MM.1S (cell line): ENCODE measurements at regions not wholly inside any gene's neighbourhood (a gene's known extent, or its start where the extent isn't known, plus 50 kb on each side); places are given as distances from the start of the nearest gene placed in this dataset.

Experiments
- DNase-seq: peaks from one replicate; pipeline ENCODE4 v3.0.0-alpha.2; 2015
- H2AFZ ChIP-seq: fragments of 300-600 bp; sonication (generic); 2 replicates; pipeline ENCODE4 v1.6.0; 2016; ENCODE audit warnings: antibody characterized with exemption, low read length
- H3F3A ChIP-seq: fragments of 300-600 bp; sonication (generic); 2 replicates; pipeline ENCODE4 v1.6.1; 2016; ENCODE audit warnings: mild to moderate bottlenecking, antibody characterized with exemption, low read length, moderate library complexity, mixed read lengths; ENCODE audit not compliant: insufficient read depth
- H3K27ac ChIP-seq: fragments of 300-600 bp; sonication (generic); 2 replicates; pipeline ENCODE4 v1.5.1; 2016; ENCODE audit warnings: mild to moderate bottlenecking, low read length
- H3K27me3 ChIP-seq: fragments of 300-600 bp; sonication (generic); replicated peaks from 2 replicates; pipeline ENCODE4 v1.6.0; 2016; ENCODE audit warnings: low read length; ENCODE audit not compliant: insufficient read depth
- H3K36me3 ChIP-seq: fragments of 300-600 bp; sonication (generic); replicated peaks from 2 replicates; pipeline ENCODE4 v1.6.1; 2016; ENCODE audit warnings: mild to moderate bottlenecking, low read length, mixed read lengths; ENCODE audit not compliant: insufficient read depth
- H3K4me1 ChIP-seq: fragments of 300-600 bp; sonication (generic); 2 replicates; pipeline ENCODE4 v1.6.1; 2016; ENCODE audit warnings: low read length, mixed read lengths
- H3K4me2 ChIP-seq: fragments of 300-600 bp; sonication (generic); 2 replicates; pipeline ENCODE4 v1.6.0; 2016; ENCODE audit warnings: low read depth, low read length
- H3K4me3 ChIP-seq: fragments of 300-600 bp; sonication (generic); 2 replicates; pipeline ENCODE4 v1.5.1; 2016; ENCODE audit warnings: low read length, mixed read lengths
- H3K79me2 ChIP-seq: fragments of 300-600 bp; sonication (generic); 2 replicates; pipeline ENCODE4 v1.6.1; 2016; ENCODE audit warnings: mixed run types, low read length, mixed read lengths
- H3K9ac ChIP-seq: fragments of 300-600 bp; sonication (generic); 2 replicates; pipeline ENCODE4 v1.6.1; 2016; ENCODE audit warnings: low read length, mixed read lengths
- H3K9me2 ChIP-seq: fragments of 300-600 bp; sonication (generic); replicated peaks from 2 replicates; pipeline ENCODE4 v1.6.1; 2016; ENCODE audit warnings: mild to moderate bottlenecking, low read length, mixed read lengths; ENCODE audit not compliant: insufficient read depth
- H3K9me3 ChIP-seq: fragments of 300-600 bp; sonication (generic); replicated peaks from 2 replicates; pipeline ENCODE4 v1.6.1; 2016; ENCODE audit warnings: mild to moderate bottlenecking, low read length, mixed read lengths; ENCODE audit not compliant: insufficient read depth
- H4K20me1 ChIP-seq: fragments of 300-600 bp; sonication (generic); 2 replicates; pipeline ENCODE4 v1.6.1; 2016; ENCODE audit warnings: mild to moderate bottlenecking, low read length, moderate library complexity, mixed read lengths; ENCODE audit not compliant: insufficient read depth
- CTCF ChIP-seq: fragments of 300-600 bp; sonication (generic); IDR thresholded peaks from 2 replicates; pipeline ENCODE4 v1.5.1; 2016; ENCODE audit warnings: antibody characterized with exemption, low read length, mixed read lengths
- EZH2 ChIP-seq: fragments of 300-600 bp; sonication (generic); optimal IDR thresholded peaks from 2 replicates; pipeline ENCODE3; 2017; ENCODE audit warnings: low read depth, mild to moderate bottlenecking, antibody characterized with exemption, low read length, mixed read lengths
- EZH2phosphoT487 ChIP-seq: fragments of 300-600 bp; sonication (generic); IDR thresholded peaks from 2 replicates; pipeline ENCODE4 v1.6.1; 2018; ENCODE audit warnings: antibody characterized with exemption, low read length

GRCh38 chrX:25600776-25601175 is 537.4 kb upstream of the MAGEB18 start:
- H3K4me1 ChIP-seq: no peaks in the 10 kb centered on the region
- H3K9me3 ChIP-seq: no peaks in the 10 kb centered on the region
- H3K27ac ChIP-seq: no peak overlapping the region
- H2AFZ ChIP-seq: no peak overlapping the region
- no peaks in the 10 kb centered on the region for H3K36me3 ChIP-seq
- no peak for DNase-seq
- no peaks in the 10 kb centered on the region for H3F3A ChIP-seq
- no peak overlapping the region for H3K4me3 ChIP-seq
- H4K20me1 ChIP-seq: no peaks in the 10 kb centered on the region
- no peaks in the 10 kb centered on the region for H3K27me3 ChIP-seq
- no peak overlapping the region for H3K4me2 ChIP-seq
- H3K79me2 ChIP-seq: no peaks in the 10 kb centered on the region
- TF ChIP-seq EZH2 (no peak), EZH2phosphoT487 (no peak), CTCF (no peak)
- H3K9me2 ChIP-seq: no peaks in the 10 kb centered on the region
- no peak overlapping the region for H3K9ac ChIP-seq

GRCh38 chrX:25601323-25601722 is 536.8 kb upstream of the MAGEB18 start:
- Histone ChIP-seq H3K36me3 (no peaks in the 10 kb centered on the region), H4K20me1 (no peaks in the 10 kb centered on the region), H3K4me1 (no peaks in the 10 kb centered on the region), H3F3A (no peaks in the 10 kb centered on the region), H3K27me3 (no peaks in the 10 kb centered on the region), H3K9ac (no peak overlapping the region), H3K27ac (no peak overlapping the region), H3K4me3 (no peak overlapping the region), H3K9me3 (no peaks in the 10 kb centered on the region), H3K4me2 (no peak overlapping the region), H3K9me2 (no peaks in the 10 kb centered on the region), H2AFZ (no peak overlapping the region), H3K79me2 (no peaks in the 10 kb centered on the region)
- no peak for TF ChIP-seq EZH2phosphoT487
- no peak for TF ChIP-seq CTCF
- TF ChIP-seq EZH2: no peak
- no peak for DNase-seq

- TF ChIP-seq EZH2phosphoT487 (no peak), EZH2 (no peak), CTCF (no peak)
- Histone ChIP-seq H3K4me2 (no peak overlapping the region), H3K79me2 (no peaks in the 10 kb centered on the region), H3K27ac (no peak overlapping the region), H4K20me1 (no peaks in the 10 kb centered on the region), H3K4me1 (no peaks in the 10 kb centered on the region), H3K9me2 (no peaks in the 10 kb centered on the region), H3K36me3 (no peaks in the 10 kb centered on the region), H3F3A (no peaks in the 10 kb centered on the region), H2AFZ (no peak overlapping the region), H3K9ac (no peak overlapping the region), H3K27me3 (no peaks in the 10 kb centered on the region), H3K9me3 (no peaks in the 10 kb centered on the region), H3K4me3 (no peak overlapping the region)
- no peak for DNase-seq
Measured at GRCh38 chrX:25618248-25618647, 519.9 kb upstream of the MAGEB18 start.
